HepG2 (cell line): ENCODE measurements at regions not wholly inside any gene's neighbourhood (a gene's known extent, or its start where the extent isn't known, plus 50 kb on each side); places are given as distances from the start of the nearest gene placed in this dataset.
A peak's percentile ranks its signal among the peaks of the same experiment; 100 is the strongest.

Source experiments
- GATAD1 ChIP-seq: IDR thresholded peaks from 2 replicates; pipeline ENCODE4 v1.6.1; 2016; ENCODE audit warnings: missing genetic modification reagents, missing compliant biosample characterization
- HDAC2 ChIP-seq: sonication (generic); formaldehyde crosslinking; IDR thresholded peaks from 2 replicates; pipeline ENCODE4 v1.4.0; 2020; ENCODE audit warnings: missing genetic modification reagents
- HMG20A ChIP-seq: IDR thresholded peaks from 2 replicates; pipeline ENCODE4 v1.6.1; 2016; ENCODE audit warnings: borderline replicate concordance
- ISX ChIP-seq: sonication (generic); formaldehyde crosslinking; conservative IDR thresholded peaks from 2 replicates; pipeline ENCODE4 v1.5.0; 2020; ENCODE audit warnings: missing genetic modification reagents
- KDM5B ChIP-seq: sonication (generic); formaldehyde crosslinking; IDR thresholded peaks from 2 replicates; pipeline ENCODE4 v1.4.0; 2020; ENCODE audit warnings: missing genetic modification reagents, mild to moderate bottlenecking, borderline replicate concordance
- KLF12 ChIP-seq: sonication (generic); formaldehyde crosslinking; IDR thresholded peaks from 2 replicates; pipeline ENCODE4 v1.4.0; 2020; ENCODE audit warnings: missing genetic modification reagents, borderline replicate concordance
- MAF1 ChIP-seq: sonication (generic); formaldehyde crosslinking; IDR thresholded peaks from 2 replicates; pipeline ENCODE4 v1.5.0; 2020; ENCODE audit warnings: missing genetic modification reagents, borderline replicate concordance
- PAWR ChIP-seq: sonication (generic); formaldehyde crosslinking; IDR thresholded peaks from 2 replicates; pipeline ENCODE4 v1.4.0; 2020; ENCODE audit warnings: missing genetic modification reagents, mild to moderate bottlenecking, borderline replicate concordance
- PITX1 ChIP-seq: sonication (generic); formaldehyde crosslinking; IDR thresholded peaks from 2 replicates; pipeline ENCODE4 v1.5.1; 2020; ENCODE audit warnings: mild to moderate bottlenecking, missing genetic modification reagents
- PPARG ChIP-seq: conservative IDR thresholded peaks from 2 replicates; pipeline ENCODE4 v1.6.1; 2016; ENCODE audit warnings: missing biosample characterization, missing genetic modification reagents
- SRSF1 ChIP-seq: fragments of 200-400 bp; formaldehyde crosslinking; optimal IDR thresholded peaks from 2 replicates; pipeline ENCODE3; 2017; ENCODE audit warnings: mild to moderate bottlenecking, low read depth, low read length, moderate library complexity
- TBX2 ChIP-seq: sonication (generic); formaldehyde crosslinking; IDR thresholded peaks from 2 replicates; pipeline ENCODE4 v1.5.0; 2020; ENCODE audit warnings: missing genetic modification reagents, mild to moderate bottlenecking, borderline replicate concordance
- ZFX ChIP-seq: sonication (generic); formaldehyde crosslinking; IDR thresholded peaks from 2 replicates; pipeline ENCODE4 v1.4.0; 2020; ENCODE audit warnings: mild to moderate bottlenecking, low read depth, missing genetic modification reagents, moderate library complexity
- ZNF383 ChIP-seq: sonication (generic); formaldehyde crosslinking; IDR thresholded peaks from 2 replicates; pipeline ENCODE4 v1.4.0; 2020; ENCODE audit warnings: missing genetic modification reagents, mild to moderate bottlenecking, borderline replicate concordance
- ZNF709 ChIP-seq: sonication (generic); formaldehyde crosslinking; IDR thresholded peaks from 2 replicates; pipeline ENCODE4 v1.5.0; 2020; ENCODE audit warnings: mild to moderate bottlenecking, missing genetic modification reagents
- TF ChIP-seq, protein P1 (sequence below): sonication (generic); formaldehyde crosslinking; IDR thresholded peaks from 2 replicates; pipeline ENCODE4 v1.4.0; 2020; ENCODE audit warnings: missing genetic modification reagents, borderline replicate concordance
- TF ChIP-seq, protein P2 (sequence below): sonication (generic); formaldehyde crosslinking; conservative IDR thresholded peaks from 2 replicates; pipeline ENCODE4 v1.4.0; 2020; ENCODE audit warnings: missing genetic modification reagents
- TF ChIP-seq, protein P3 (sequence below): sonication (generic); formaldehyde crosslinking; IDR thresholded peaks from 2 replicates; pipeline ENCODE4 v1.5.1; 2020; ENCODE audit warnings: mild to moderate bottlenecking, missing genetic modification reagents, moderate library complexity
- TF ChIP-seq, protein P4 (sequence below): sonication (generic); formaldehyde crosslinking; IDR thresholded peaks from 2 replicates; pipeline ENCODE4 v1.8.1; 2022; ENCODE audit warnings: mild to moderate bottlenecking, missing genetic modification reagents

DNA sequence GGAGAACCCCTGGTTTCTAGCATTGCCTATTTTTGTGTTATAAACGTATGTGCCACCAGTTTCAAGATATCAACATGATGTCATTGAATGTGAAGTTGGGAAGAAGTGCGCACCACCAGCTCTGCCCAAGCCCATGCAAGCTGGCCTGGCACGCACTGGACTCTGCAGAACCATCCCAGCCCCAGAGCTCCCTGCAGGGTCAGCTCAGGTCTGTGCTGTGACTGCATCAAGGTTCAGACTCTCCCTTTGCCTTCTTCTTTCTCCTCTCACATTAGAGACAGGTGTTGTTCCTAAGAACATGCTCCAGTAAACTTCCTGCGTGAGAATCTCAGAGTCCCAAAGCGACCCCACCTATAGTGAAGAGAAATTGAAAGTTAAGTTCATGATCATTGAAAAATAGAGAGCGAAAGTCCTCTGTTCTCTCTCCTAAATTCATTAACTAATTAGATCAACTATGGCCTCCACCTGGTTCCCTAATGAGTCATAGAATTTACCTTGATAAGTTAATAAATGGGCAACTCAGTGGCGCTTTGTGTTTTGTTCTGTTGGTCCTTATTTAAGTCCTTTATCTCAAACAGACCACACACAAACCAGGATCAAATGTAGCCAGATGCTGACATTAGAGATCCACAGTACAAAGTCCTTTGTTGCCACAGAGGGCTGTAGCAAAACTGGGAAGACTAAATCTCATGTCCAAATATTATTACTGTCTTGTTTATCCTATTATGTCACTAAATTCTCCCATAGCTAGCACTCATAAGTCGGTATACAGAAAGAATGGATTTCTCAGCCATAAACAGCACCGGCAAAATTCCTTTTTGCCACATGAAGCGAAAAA lies 432.3 kb downstream of the STK39 start (continued):
- TF ChIP-seq HDAC2 (peak; percentile 96), ZNF709 (CRISPR knock-in tag) (peak; percentile 54; the same call in 1 of the 2 replicates), ISX (CRISPR knock-in tag) (no peak), GATAD1 (CRISPR knock-in tag) (0 out of 2 replicates have a peak, but pooled peaks have one; percentile 50), HMG20A (CRISPR knock-in tag) (peak; percentile 99), SRSF1 (no peak), KLF12 (CRISPR knock-in tag) (no peak), KDM5B (CRISPR knock-in tag) (no peak), PPARG (CRISPR knock-in tag) (peak; percentile 84), PAWR (CRISPR knock-in tag) (no peak), MAF1 (CRISPR knock-in tag) (no peak), ZNF383 (CRISPR knock-in tag) (no peak), ZFX (no peak), PITX1 (CRISPR knock-in tag) (peak; percentile 98), TBX2 (CRISPR knock-in tag) (peak; percentile 97)
- TF ChIP-seq, protein P1, sequence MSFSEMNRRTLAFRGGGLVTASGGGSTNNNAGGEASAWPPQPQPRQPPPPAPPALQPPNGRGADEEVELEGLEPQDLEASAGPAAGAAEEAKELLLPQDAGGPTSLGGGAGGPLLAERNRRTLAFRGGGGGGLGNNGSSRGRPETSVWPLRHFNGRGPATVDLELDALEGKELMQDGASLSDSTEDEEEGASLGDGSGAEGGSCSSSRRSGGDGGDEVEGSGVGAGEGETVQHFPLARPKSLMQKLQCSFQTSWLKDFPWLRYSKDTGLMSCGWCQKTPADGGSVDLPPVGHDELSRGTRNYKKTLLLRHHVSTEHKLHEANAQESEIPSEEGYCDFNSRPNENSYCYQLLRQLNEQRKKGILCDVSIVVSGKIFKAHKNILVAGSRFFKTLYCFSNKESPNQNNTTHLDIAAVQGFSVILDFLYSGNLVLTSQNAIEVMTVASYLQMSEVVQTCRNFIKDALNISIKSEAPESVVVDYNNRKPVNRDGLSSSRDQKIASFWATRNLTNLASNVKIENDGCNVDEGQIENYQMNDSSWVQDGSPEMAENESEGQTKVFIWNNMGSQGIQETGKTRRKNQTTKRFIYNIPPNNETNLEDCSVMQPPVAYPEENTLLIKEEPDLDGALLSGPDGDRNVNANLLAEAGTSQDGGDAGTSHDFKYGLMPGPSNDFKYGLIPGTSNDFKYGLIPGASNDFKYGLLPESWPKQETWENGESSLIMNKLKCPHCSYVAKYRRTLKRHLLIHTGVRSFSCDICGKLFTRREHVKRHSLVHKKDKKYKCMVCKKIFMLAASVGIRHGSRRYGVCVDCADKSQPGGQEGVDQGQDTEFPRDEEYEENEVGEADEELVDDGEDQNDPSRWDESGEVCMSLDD (CRISPR knock-in tag) = 0 out of 2 replicates have a peak, but pooled peaks have one; percentile 58
- TF ChIP-seq, protein P2, sequence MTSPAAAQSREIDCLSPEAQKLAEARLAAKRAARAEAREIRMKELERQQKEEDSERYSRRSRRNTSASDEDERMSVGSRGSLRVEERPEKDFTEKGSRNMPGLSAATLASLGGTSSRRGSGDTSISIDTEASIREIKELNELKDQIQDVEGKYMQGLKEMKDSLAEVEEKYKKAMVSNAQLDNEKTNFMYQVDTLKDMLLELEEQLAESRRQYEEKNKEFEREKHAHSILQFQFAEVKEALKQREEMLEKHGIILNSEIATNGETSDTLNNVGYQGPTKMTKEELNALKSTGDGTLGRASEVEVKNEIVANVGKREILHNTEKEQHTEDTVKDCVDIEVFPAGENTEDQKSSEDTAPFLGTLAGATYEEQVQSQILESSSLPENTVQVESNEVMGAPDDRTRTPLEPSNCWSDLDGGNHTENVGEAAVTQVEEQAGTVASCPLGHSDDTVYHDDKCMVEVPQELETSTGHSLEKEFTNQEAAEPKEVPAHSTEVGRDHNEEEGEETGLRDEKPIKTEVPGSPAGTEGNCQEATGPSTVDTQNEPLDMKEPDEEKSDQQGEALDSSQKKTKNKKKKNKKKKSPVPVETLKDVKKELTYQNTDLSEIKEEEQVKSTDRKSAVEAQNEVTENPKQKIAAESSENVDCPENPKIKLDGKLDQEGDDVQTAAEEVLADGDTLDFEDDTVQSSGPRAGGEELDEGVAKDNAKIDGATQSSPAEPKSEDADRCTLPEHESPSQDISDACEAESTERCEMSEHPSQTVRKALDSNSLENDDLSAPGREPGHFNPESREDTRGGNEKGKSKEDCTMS = no peak; the same call in 1 of the 2 replicates
- TF ChIP-seq, protein P3, sequence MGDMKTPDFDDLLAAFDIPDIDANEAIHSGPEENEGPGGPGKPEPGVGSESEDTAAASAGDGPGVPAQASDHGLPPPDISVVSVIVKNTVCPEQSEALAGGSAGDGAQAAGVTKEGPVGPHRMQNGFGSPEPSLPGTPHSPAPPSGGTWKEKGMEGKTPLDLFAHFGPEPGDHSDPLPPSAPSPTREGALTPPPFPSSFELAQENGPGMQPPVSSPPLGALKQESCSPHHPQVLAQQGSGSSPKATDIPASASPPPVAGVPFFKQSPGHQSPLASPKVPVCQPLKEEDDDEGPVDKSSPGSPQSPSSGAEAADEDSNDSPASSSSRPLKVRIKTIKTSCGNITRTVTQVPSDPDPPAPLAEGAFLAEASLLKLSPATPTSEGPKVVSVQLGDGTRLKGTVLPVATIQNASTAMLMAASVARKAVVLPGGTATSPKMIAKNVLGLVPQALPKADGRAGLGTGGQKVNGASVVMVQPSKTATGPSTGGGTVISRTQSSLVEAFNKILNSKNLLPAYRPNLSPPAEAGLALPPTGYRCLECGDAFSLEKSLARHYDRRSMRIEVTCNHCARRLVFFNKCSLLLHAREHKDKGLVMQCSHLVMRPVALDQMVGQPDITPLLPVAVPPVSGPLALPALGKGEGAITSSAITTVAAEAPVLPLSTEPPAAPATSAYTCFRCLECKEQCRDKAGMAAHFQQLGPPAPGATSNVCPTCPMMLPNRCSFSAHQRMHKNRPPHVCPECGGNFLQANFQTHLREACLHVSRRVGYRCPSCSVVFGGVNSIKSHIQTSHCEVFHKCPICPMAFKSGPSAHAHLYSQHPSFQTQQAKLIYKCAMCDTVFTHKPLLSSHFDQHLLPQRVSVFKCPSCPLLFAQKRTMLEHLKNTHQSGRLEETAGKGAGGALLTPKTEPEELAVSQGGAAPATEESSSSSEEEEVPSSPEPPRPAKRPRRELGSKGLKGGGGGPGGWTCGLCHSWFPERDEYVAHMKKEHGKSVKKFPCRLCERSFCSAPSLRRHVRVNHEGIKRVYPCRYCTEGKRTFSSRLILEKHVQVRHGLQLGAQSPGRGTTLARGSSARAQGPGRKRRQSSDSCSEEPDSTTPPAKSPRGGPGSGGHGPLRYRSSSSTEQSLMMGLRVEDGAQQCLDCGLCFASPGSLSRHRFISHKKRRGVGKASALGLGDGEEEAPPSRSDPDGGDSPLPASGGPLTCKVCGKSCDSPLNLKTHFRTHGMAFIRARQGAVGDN (CRISPR knock-in tag) = peak; percentile 75
- TF ChIP-seq, protein P4, sequence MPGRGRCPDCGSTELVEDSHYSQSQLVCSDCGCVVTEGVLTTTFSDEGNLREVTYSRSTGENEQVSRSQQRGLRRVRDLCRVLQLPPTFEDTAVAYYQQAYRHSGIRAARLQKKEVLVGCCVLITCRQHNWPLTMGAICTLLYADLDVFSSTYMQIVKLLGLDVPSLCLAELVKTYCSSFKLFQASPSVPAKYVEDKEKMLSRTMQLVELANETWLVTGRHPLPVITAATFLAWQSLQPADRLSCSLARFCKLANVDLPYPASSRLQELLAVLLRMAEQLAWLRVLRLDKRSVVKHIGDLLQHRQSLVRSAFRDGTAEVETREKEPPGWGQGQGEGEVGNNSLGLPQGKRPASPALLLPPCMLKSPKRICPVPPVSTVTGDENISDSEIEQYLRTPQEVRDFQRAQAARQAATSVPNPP (CRISPR knock-in tag) = peak; percentile 60; the same call in 1 of the 2 replicates
